T-cell (primary cell): ENCODE measurements at regions not wholly inside any gene's neighbourhood (a gene's known extent, or its start where the extent isn't known, plus 50 kb on each side); places are given as distances from the start of the nearest gene placed in this dataset.

Source experiments
- ATAC-seq, 4 experiments: fragments of 200-7000 bp in 3 of 4; fragments of 150-1000 bp in 1 of 4; cut with Tn5 transposase; replicated peaks in 1 of 4; 1 replicate in 3 of 4; 2 replicates in 1 of 4; pipeline ENCODE4 v1.10.0; 2021; ENCODE audit warnings: moderate library complexity in 3 of 4, mild to moderate bottlenecking in 2 of 4, moderate number of reproducible peaks in 1 of 4
- CTCF ChIA-PET, 2 donors: fragments of 300-600 bp; sonication (Branson Sonifier 250); formaldehyde crosslinking; loops; one replicate each; lab custom pipeline; 2022; ENCODE audit warnings: antibody characterized with exemption in 2 of 2; lab: Charles Lee
- POLR2A ChIA-PET, 2 donors: fragments of 300-600 bp; sonication (Branson Sonifier 250); formaldehyde crosslinking; loops; one replicate each; lab custom pipeline; 2022; ENCODE audit warnings: antibody characterized with exemption in 2 of 2; lab: Charles Lee
- DNase-seq, 35 experiments: peaks; one replicate each; pipeline versions ENCODE4 v3.0.0 to v3.0.0-alpha.2; 2013 to 2023
- H3K27ac ChIP-seq: one replicate; pipeline ENCODE4 v1.5.1; 2013; ENCODE audit warnings: low read length
- H3K27me3 ChIP-seq, 2 experiments: replicated peaks in 1 of 2; 1 replicate in 1 of 2; 2 replicates in 1 of 2; pipeline versions ENCODE4 v1.6.1 to v1.7.0; 2013; ENCODE audit warnings: low read length in 1 of 2, mixed read lengths in 1 of 2; ENCODE audit not compliant: control insufficient read depth in 2 of 2, insufficient read depth in 2 of 2; ENCODE audit errors: extremely low read depth in 1 of 2
- H3K36me3 ChIP-seq, 2 donors: 1 replicate in 1 of 2; 2 replicates in 1 of 2; pipeline versions ENCODE4 v1.6.1 to v1.7.0; 2013; ENCODE audit warnings: low read length in 1 of 2; ENCODE audit not compliant: control insufficient read depth in 2 of 2, insufficient read depth in 1 of 2; ENCODE audit errors: extremely low read depth in 1 of 2
- H3K4me1 ChIP-seq, 2 experiments: 1 replicate in 1 of 2; 2 replicates in 1 of 2; pipeline versions ENCODE4 v1.6.1 to v1.7.0; 2013; ENCODE audit warnings: low read length in 2 of 2, mixed read lengths in 1 of 2; ENCODE audit not compliant: insufficient read depth in 2 of 2, control insufficient read depth in 1 of 2; ENCODE audit errors: extremely low read depth in 1 of 2
- H3K4me3 ChIP-seq, 2 donors: 1 replicate in 1 of 2; 2 replicates in 1 of 2; pipeline versions ENCODE4 v1.5.1 to v1.7.0; 2013; ENCODE audit warnings: mild to moderate bottlenecking in 2 of 2, low read length in 1 of 2, moderate library complexity in 1 of 2; ENCODE audit not compliant: control insufficient read depth in 1 of 2; ENCODE audit errors: extremely low read depth in 1 of 2
- H3K9me3 ChIP-seq: 2 replicates; pipeline ENCODE4 v1.7.0; 2013
- H3K27ac Mint-ChIP-seq, 2 donors: one replicate each; pipeline ENCODE4 v1.8.0; 2020 to 2021; ENCODE audit warnings: mild to moderate bottlenecking in 2 of 2, mixed read lengths in 2 of 2
- H3K27me3 Mint-ChIP-seq, 2 donors: one replicate each; pipeline ENCODE4 v1.8.0; 2021 to 2022; ENCODE audit warnings: mixed read lengths in 2 of 2
- H3K36me3 Mint-ChIP-seq: one replicate; pipeline ENCODE4 v1.8.0; 2021; ENCODE audit warnings: mixed read lengths
- H3K4me1 Mint-ChIP-seq, 3 donors: one replicate each; pipeline ENCODE4 v1.8.0; 2020 to 2022; ENCODE audit warnings: mixed read lengths in 3 of 3, mild to moderate bottlenecking in 1 of 3
- H3K4me3 Mint-ChIP-seq, 3 donors: one replicate each; pipeline ENCODE4 v1.8.0; 2020 to 2022; ENCODE audit warnings: mild to moderate bottlenecking in 3 of 3, mixed read lengths in 3 of 3, moderate library complexity in 3 of 3
- H3K9me3 Mint-ChIP-seq, 3 donors: one replicate each; pipeline ENCODE4 v1.8.0; 2020 to 2022; ENCODE audit warnings: mixed read lengths in 3 of 3
- WGBS: methylation state at CpG from one replicate; pipeline ENCODE4 v1.1.5; 2013; ENCODE audit warnings: missing lambda C conversion rate; ENCODE audit not compliant: insufficient coverage; 5-methylcytosine and 5-hydroxymethylcytosine counted together

GRCh38 chr3:18625085-18625484, 199.9 kb upstream of the SATB1 start:
- H3K27me3 Mint-ChIP-seq = no peaks in the 10 kb centered on the region
- Histone ChIP-seq H3K9me3 (no peaks in the 10 kb centered on the region), H3K36me3 (no peaks in the 10 kb centered on the region), H3K4me1 (peaks cover 0 to 2% of the 10 kb centered on the region in 2 experiments), H3K27ac (no peak overlapping the region), H3K4me3 (no peak overlapping the region), H3K27me3 (no peaks in the 10 kb centered on the region)
- no CpG with 5 or more reads among the region's 2 CpGs for WGBS
- H3K4me1 Mint-ChIP-seq = peaks cover 10 to 16% (median 10%) of the 10 kb centered on the region in 3 donors
- no peak overlapping the region for H3K4me3 Mint-ChIP-seq
- peaks cover 0 to 3% (median 0%) of the 10 kb centered on the region in 3 donors for H3K9me3 Mint-ChIP-seq
- DNase-seq (no peak), ATAC-seq (no peak)
- ChIA-PET POLR2A (no interaction called here), CTCF (interaction anchor here in 1 of 2 donors (0.6 kb wide), 1 partner anchor 192 kb away, joined by 3 read pairs; no protein-coding TSS in a partner anchor)
- H3K27ac Mint-ChIP-seq = no peak overlapping the region
- H3K36me3 Mint-ChIP-seq = no peaks in the 10 kb centered on the region

- Mint-ChIP-seq H3K4me3 (no peak overlapping the region), H3K27ac (no peak overlapping the region), H3K4me1 (peaks cover 10 to 16% (median 10%) of the 10 kb centered on the region in 3 donors), H3K27me3 (no peaks in the 10 kb centered on the region), H3K36me3 (no peaks in the 10 kb centered on the region), H3K9me3 (peaks cover 0 to 3% (median 0%) of the 10 kb centered on the region in 3 donors)
- POLR2A ChIA-PET = no interaction called here
- no CpG with 5 or more reads among the region's 6 CpGs for WGBS
- no peak for DNase-seq
- CTCF ChIA-PET = no interaction called here
- ATAC-seq = no peak
- H3K36me3 ChIP-seq = no peaks in the 10 kb centered on the region
- no peaks in the 10 kb centered on the region for H3K27me3 ChIP-seq
- H3K9me3 ChIP-seq = no peaks in the 10 kb centered on the region
- H3K4me3 ChIP-seq = no peak overlapping the region
- H3K4me1 ChIP-seq = peaks cover 0 to 2% of the 10 kb centered on the region in 2 experiments
- no peak overlapping the region for H3K27ac ChIP-seq
These were observed 198.1 kb upstream of the SATB1 start for GRCh38 chr3:18623220-18623619.

GRCh38 chr3:18618723-18619122, 193.6 kb upstream of the SATB1 start:
- Histone ChIP-seq H3K4me1 (no peaks in the 10 kb centered on the region), H3K9me3 (no peaks in the 10 kb centered on the region), H3K36me3 (no peaks in the 10 kb centered on the region), H3K27me3 (no peaks in the 10 kb centered on the region), H3K27ac (no peak overlapping the region), H3K4me3 (no peak overlapping the region)
- Mint-ChIP-seq H3K4me3 (no peak overlapping the region), H3K4me1 (peaks cover 0 to 6% (median 0%) of the 10 kb centered on the region in 3 donors), H3K9me3 (peaks cover 0 to 4% (median 0%) of the 10 kb centered on the region in 3 donors), H3K27me3 (no peaks in the 10 kb centered on the region), H3K36me3 (no peaks in the 10 kb centered on the region), H3K27ac (no peak overlapping the region)
- DNase-seq (no peak), ATAC-seq (no peak)
- ChIA-PET POLR2A (no interaction called here), CTCF (no interaction called here)

GRCh38 chr3:18611991-18612390, 186.9 kb upstream of the SATB1 start:
- Histone ChIP-seq H3K27ac (no peak overlapping the region), H3K4me1 (no peaks in the 10 kb centered on the region), H3K27me3 (no peaks in the 10 kb centered on the region), H3K9me3 (no peaks in the 10 kb centered on the region), H3K4me3 (no peak overlapping the region), H3K36me3 (no peaks in the 10 kb centered on the region)
- Mint-ChIP-seq H3K4me3 (no peak overlapping the region), H3K36me3 (no peaks in the 10 kb centered on the region), H3K9me3 (peaks cover 6 to 9% (median 6%) of the 10 kb centered on the region in 3 donors), H3K4me1 (peaks cover 0 to 3% (median 0%) of the 10 kb centered on the region in 3 donors), H3K27me3 (no peaks in the 10 kb centered on the region), H3K27ac (no peak overlapping the region)
- DNase-seq (no peak), ATAC-seq (no peak)
- ChIA-PET CTCF (no interaction called here), POLR2A (no interaction called here)
- no CpG with 5 or more reads among the region's 1 CpG for WGBS

GRCh38 chr3:18609187-18609586, 184.0 kb upstream of the SATB1 start:
- Histone ChIP-seq H3K27me3 (no peaks in the 10 kb centered on the region), H3K4me3 (no peak overlapping the region), H3K36me3 (no peaks in the 10 kb centered on the region), H3K9me3 (no peaks in the 10 kb centered on the region), H3K27ac (no peak overlapping the region), H3K4me1 (no peaks in the 10 kb centered on the region)
- Mint-ChIP-seq H3K9me3 (peaks cover 5 to 9% (median 6%) of the 10 kb centered on the region in 3 donors), H3K36me3 (no peaks in the 10 kb centered on the region), H3K27me3 (no peaks in the 10 kb centered on the region), H3K4me1 (peaks cover 0 to 5% (median 0%) of the 10 kb centered on the region in 3 donors), H3K4me3 (no peak overlapping the region), H3K27ac (no peak overlapping the region)
- DNase-seq = no peak
- ChIA-PET POLR2A (no interaction called here), CTCF (no interaction called here)
- no peak for ATAC-seq
- 95% methylated on average over 2 of the region's 4 CpGs for WGBS

- WGBS = 95% methylated on average over 4 of the region's 4 CpGs
- no peak overlapping the region for H3K27ac ChIP-seq
- ChIA-PET CTCF (no interaction called here), POLR2A (no interaction called here)
- no peak for DNase-seq
- Mint-ChIP-seq H3K4me1 (no peaks in the 10 kb centered on the region), H3K27ac (no peak overlapping the region), H3K27me3 (no peaks in the 10 kb centered on the region), H3K9me3 (peaks cover 0 to 19% (median 10%) of the 10 kb centered on the region in 3 donors), H3K36me3 (peaks cover 18% of the 10 kb centered on the region), H3K4me3 (no peak overlapping the region)
- no peaks in the 10 kb centered on the region for H3K36me3 ChIP-seq
- no peak overlapping the region for H3K4me3 ChIP-seq
- H3K4me1 ChIP-seq = no peaks in the 10 kb centered on the region
- H3K9me3 ChIP-seq = no peaks in the 10 kb centered on the region
- no peaks in the 10 kb centered on the region for H3K27me3 ChIP-seq
- no peak for ATAC-seq
These were observed 172.8 kb upstream of the SATB1 start for GRCh38 chr3:18597919-18598318.

GRCh38 chr3:18593231-18593630, 168.1 kb upstream of the SATB1 start:
- Histone ChIP-seq H3K27me3 (no peaks in the 10 kb centered on the region), H3K4me3 (no peak overlapping the region), H3K36me3 (no peaks in the 10 kb centered on the region), H3K27ac (no peak overlapping the region), H3K4me1 (no peaks in the 10 kb centered on the region), H3K9me3 (no peaks in the 10 kb centered on the region)
- WGBS = no CpG with 5 or more reads among the region's 1 CpG
- CTCF ChIA-PET = no interaction called here
- Mint-ChIP-seq H3K27ac (no peak overlapping the region), H3K9me3 (peaks cover 0 to 9% (median under 1%) of the 10 kb centered on the region in 3 donors), H3K4me3 (no peak overlapping the region), H3K27me3 (no peaks in the 10 kb centered on the region), H3K36me3 (peaks cover 6% of the 10 kb centered on the region), H3K4me1 (peaks cover 0 to 4% (median 0%) of the 10 kb centered on the region in 3 donors)
- DNase-seq (no peak), ATAC-seq (no peak)
- POLR2A ChIA-PET = interaction anchor here in 1 of 2 donors (0.7 kb wide), 1 partner anchor 1758 kb away, joined by 3 read pairs; no protein-coding TSS in a partner anchor
